ENCODE measurements at regions not wholly inside any gene's neighbourhood (a gene's known extent, or its start where the extent isn't known, plus 50 kb on each side); places are given as distances from the start of the nearest gene placed in this dataset.

DNA sequence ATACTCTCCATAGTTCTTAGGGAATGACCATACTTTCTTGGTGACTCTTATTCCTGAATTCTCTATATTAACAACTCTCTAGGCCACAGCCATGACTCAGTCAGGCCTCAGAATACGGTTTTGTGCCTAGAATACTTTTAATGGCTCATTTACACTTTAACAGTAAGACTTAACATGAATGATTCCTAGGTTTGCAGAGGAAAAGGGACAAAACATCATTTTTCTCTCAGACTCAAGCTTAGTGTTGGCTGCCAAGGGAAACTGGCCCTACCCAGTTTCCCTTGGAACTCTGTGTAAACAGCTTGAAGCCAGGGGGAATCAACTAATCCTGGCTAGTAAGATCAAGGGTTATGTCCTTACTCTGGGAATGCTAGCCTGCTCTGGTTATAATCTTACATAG is 164.9 kb upstream of the PKN2 start:
- Histone ChIP-seq H4K20me1 (no peaks in the 10 kb centered on the region), H3K27me3 (no peaks in the 10 kb centered on the region), H3K27ac (no peak overlapping the region), H3K9me3 (replicated peaks in 1 of 11) (no peaks in the 10 kb centered on the region), H3K4me3 (no peak overlapping the region), H3K4me2 (no peak overlapping the region), H3K9ac (no peak overlapping the region), H3K36me3 (no peaks in the 10 kb centered on the region), H3K4me1 (no peaks in the 10 kb centered on the region)
- no peak for TF ChIP-seq Cebpa-rat (IDR thresholded peaks at IDR 0.05)

DNA sequence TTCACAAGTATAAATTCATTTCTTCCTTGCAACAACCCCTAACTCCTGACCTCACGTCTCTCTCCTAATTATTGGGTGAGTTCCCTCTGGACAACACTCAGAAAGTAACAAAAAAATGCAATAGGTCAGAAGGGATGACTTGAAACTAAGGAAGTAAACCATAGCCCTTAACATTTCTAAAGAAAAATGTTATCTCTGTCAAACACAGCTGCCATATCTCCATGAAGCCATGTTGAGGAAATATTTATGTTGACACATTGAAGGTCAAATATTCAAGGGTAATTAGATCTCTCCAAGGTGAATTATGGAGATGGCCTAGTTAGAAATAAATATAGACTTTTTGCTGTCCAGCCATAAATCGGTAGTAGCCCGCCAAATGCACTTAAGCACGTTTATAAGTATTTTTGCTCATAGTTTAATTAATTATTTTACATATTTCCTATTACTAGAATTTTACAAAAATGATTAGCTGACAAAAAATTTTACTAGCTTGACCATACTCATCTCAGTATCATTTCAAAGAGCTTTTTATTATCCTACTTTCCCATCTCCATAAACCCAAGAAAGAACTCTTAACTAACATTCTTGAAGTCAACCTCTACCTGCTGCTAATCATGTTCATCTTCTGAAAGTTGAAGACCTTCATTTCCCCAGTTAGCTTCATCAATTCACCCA is 160.1 kb upstream of the PKN2 start:
- Histone ChIP-seq H3K4me3 (no peak overlapping the region), H3K4me2 (no peak overlapping the region), H4K20me1 (no peaks in the 10 kb centered on the region), H3K9me3 (replicated peaks in 1 of 11) (no peaks in the 10 kb centered on the region), H3K36me3 (no peaks in the 10 kb centered on the region), H3K9ac (no peak overlapping the region), H3K27me3 (no peaks in the 10 kb centered on the region), H3K27ac (no peak overlapping the region), H3K4me1 (no peaks in the 10 kb centered on the region)
- no peak for TF ChIP-seq Cebpa-rat (IDR thresholded peaks at IDR 0.05)

DNA sequence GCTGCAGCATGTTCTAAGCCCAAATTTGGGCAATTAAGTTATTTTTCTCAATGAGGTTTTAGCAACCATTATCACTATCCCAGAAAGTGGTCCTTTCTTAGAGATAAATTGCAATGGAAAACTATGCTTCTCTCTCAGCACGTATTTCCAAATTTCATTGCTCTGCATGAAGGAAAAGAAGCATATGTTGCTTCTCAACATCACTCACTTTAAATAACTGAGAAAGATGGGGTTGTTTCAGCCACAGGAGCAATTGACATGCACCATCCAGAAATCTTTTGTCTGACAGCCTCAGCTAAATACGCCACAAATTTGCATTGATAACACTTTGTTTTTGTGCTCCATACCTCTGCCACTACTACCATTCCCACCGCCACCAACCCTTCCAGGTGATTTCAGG is 157.6 kb upstream of the PKN2 start:
- H3K27ac ChIP-seq = no peak overlapping the region
- no peak for TF ChIP-seq Cebpa-rat (IDR thresholded peaks at IDR 0.05)
- no peak overlapping the region for H3K9ac ChIP-seq
- no peaks in the 10 kb centered on the region for H3K9me3 ChIP-seq (replicated peaks in 1 of 11)
- H3K4me1 ChIP-seq = no peaks in the 10 kb centered on the region
- no peaks in the 10 kb centered on the region for H3K36me3 ChIP-seq
- no peaks in the 10 kb centered on the region for H3K27me3 ChIP-seq
- H4K20me1 ChIP-seq = no peaks in the 10 kb centered on the region
- no peak overlapping the region for H3K4me3 ChIP-seq
- no peak overlapping the region for H3K4me2 ChIP-seq

DNA sequence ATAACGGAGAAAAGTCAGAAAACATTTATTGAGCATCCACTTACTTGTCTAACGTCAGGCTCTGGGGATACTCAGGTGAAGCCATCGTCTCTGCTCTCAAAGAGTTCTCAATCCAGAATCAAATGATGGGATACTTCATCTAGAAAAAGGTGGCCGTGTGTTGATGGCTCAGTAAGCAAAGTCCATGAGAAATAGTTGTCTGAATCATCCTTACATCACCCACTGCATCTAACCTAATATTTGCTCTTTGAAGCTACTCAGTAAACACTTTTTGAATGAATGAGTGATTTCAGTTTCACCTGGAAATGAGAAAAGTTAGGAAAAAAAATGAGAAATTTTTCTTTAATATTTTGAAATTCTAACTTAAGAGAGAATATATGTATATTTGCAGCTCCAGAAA is 155.3 kb upstream of the PKN2 start:
- Histone ChIP-seq H3K9me3 (replicated peaks in 1 of 11) (no peaks in the 10 kb centered on the region), H3K27ac (no peak overlapping the region), H3K4me2 (no peak overlapping the region), H3K9ac (no peak overlapping the region), H3K4me3 (no peak overlapping the region), H4K20me1 (no peaks in the 10 kb centered on the region), H3K36me3 (no peaks in the 10 kb centered on the region), H3K27me3 (no peaks in the 10 kb centered on the region), H3K4me1 (no peaks in the 10 kb centered on the region)
- no peak for TF ChIP-seq Cebpa-rat (IDR thresholded peaks at IDR 0.05)

DNA sequence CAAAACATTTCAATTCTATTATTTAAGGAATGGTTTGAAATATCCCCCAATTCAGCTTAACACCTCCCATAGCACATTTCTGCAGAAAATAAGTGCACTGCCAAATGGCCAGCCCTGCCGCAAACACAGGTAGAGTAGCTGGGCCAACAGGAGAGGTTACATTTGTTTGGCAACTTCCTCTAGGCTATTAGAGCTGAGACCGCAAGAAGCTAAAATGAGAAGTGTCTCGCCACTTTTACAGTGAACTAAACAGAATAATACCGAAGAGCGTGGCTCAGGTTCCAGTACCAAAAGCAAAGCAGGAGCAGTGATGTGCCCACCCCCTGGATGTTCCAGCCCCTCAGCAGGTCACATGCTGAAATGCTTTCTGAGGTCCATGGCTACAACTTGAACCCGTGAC is 154.5 kb upstream of the PKN2 start:
- Histone ChIP-seq H3K27ac (no peak overlapping the region), H3K4me1 (no peaks in the 10 kb centered on the region), H3K27me3 (no peaks in the 10 kb centered on the region), H3K4me3 (no peak overlapping the region), H3K9me3 (replicated peaks in 1 of 11) (no peaks in the 10 kb centered on the region), H3K9ac (no peak overlapping the region), H4K20me1 (no peaks in the 10 kb centered on the region), H3K4me2 (no peak overlapping the region), H3K36me3 (no peaks in the 10 kb centered on the region)
- TF ChIP-seq Cebpa-rat (IDR thresholded peaks at IDR 0.05) = no peak

DNA sequence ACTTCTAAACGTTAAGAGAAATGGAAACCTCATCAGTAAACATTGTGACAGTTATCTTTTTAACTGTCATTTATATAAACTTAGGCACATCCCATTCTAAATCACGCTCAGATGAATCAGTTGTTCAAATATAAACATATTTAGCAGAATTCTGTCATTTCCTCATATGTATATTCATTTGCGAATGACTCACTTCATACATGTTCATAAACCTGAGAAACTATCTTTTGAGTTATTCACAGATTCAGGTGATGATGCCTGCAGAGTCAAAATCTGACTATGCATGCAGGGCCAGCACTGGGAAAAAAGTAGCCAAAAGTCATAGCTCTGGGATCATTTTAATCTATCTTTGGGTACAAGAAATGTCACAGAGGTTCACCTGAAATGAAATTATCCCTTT is 153.8 kb upstream of the PKN2 start:
- Histone ChIP-seq H4K20me1 (no peaks in the 10 kb centered on the region), H3K36me3 (no peaks in the 10 kb centered on the region), H3K9ac (no peak overlapping the region), H3K27me3 (no peaks in the 10 kb centered on the region), H3K27ac (no peak overlapping the region), H3K4me2 (no peak overlapping the region), H3K9me3 (replicated peaks in 1 of 11) (no peaks in the 10 kb centered on the region), H3K4me3 (no peak overlapping the region), H3K4me1 (no peaks in the 10 kb centered on the region)
- no peak for TF ChIP-seq Cebpa-rat (IDR thresholded peaks at IDR 0.05)

DNA sequence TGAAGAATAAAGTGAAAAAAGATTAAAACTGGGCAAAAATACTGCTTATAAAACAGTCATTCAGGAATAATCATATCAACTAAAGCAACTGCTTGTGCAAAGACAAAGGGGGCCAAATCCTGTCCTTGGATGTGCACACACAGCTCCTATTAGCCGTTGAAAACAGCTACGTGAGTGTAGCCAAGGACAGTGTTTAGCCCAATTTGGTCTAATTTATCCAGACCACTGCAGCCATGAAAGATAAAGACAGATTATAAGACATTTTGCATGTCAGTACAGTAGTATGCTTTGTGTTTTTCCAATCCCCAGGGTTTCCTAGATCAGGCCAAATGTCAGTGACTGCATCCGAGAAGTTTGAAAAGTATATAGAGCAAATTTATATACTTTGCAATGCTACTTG is 146.3 kb upstream of the PKN2 start:
- TF ChIP-seq Cebpa-rat (IDR thresholded peaks at IDR 0.05) = no peak
- H4K20me1 ChIP-seq = no peaks in the 10 kb centered on the region

DNA sequence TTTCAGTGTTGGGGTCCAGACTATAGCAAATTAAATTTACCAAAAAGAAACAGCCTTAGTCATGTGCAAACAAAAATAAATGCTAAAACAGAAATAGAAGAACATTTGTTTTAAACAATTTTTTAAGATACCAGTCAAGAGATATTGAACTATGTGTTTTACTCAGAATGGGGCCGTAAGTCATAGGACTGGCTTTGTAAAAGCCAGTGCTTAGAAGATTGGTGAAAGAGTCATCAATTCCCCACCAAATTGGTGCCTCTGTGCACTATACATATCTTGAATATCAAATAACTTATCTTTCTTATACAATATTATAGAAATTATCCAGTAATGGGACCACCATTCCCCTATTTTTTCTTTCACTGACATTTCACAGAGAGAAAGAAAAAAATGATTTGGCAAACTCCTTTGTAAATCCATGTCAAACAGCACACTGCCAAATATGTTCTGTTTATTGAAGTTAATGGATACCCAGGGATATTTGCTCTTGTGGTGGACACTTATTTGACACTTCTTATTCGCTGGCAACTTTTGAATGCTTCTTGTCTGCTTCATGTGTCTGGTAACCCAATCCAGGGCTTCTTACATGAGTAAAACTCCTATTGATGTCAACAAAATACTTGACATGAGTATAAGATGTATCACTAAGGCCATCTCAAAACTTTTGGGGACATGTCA is 145.7 kb upstream of the PKN2 start:
- TF ChIP-seq Cebpa-rat (IDR thresholded peaks at IDR 0.05) = no peak
- H3K9ac ChIP-seq = no peak overlapping the region
- no peak overlapping the region for H3K27ac ChIP-seq
- H3K9me3 ChIP-seq (replicated peaks in 1 of 11) = no peaks in the 10 kb centered on the region
- H3K27me3 ChIP-seq = no peaks in the 10 kb centered on the region
- H3K4me1 ChIP-seq = no peaks in the 10 kb centered on the region
- H4K20me1 ChIP-seq = no peaks in the 10 kb centered on the region
- no peak overlapping the region for H3K4me3 ChIP-seq
- no peak overlapping the region for H3K4me2 ChIP-seq
- H3K36me3 ChIP-seq = no peaks in the 10 kb centered on the region

More for the DNA sequence above, 146.3 kb upstream of the PKN2 start:
- H3K4me3 ChIP-seq = no peak overlapping the region
- no peak overlapping the region for H3K4me2 ChIP-seq
- H3K4me1 ChIP-seq = no peaks in the 10 kb centered on the region
- H3K27ac ChIP-seq = no peak overlapping the region
- no peaks in the 10 kb centered on the region for H3K36me3 ChIP-seq
- H3K9me3 ChIP-seq (replicated peaks in 1 of 11) = no peaks in the 10 kb centered on the region
- no peaks in the 10 kb centered on the region for H3K27me3 ChIP-seq
- H3K9ac ChIP-seq = no peak overlapping the region

DNA sequence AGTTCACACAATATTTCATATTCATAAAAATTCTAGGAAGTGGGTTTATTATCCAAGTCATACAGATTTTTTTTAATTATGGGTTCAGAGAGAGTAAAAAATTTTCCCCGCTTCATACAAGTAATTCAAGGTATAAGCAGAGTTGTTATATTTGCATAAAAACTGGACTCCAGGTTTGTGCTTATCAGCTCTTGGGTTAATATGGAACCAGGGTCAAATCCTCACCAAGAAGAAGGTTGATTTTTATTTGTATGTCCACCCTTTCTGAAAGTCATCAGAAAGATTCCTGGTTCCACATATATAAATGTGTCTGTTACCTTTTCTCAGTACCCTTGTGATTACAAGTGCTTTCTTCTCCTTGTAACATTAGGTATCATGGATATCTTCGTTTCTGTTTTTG is 143.8 kb upstream of the PKN2 start:
- H3K9me3 ChIP-seq (replicated peaks in 1 of 11) = no peaks in the 10 kb centered on the region
- H3K36me3 ChIP-seq = no peaks in the 10 kb centered on the region
- H3K4me2 ChIP-seq = no peak overlapping the region
- H3K27me3 ChIP-seq = no peaks in the 10 kb centered on the region
- H4K20me1 ChIP-seq = no peaks in the 10 kb centered on the region
- H3K4me3 ChIP-seq = no peak overlapping the region
- no peak overlapping the region for H3K9ac ChIP-seq
- H3K27ac ChIP-seq = no peak overlapping the region
- no peaks in the 10 kb centered on the region for H3K4me1 ChIP-seq
- TF ChIP-seq Cebpa-rat (IDR thresholded peaks at IDR 0.05) = no peak

DNA sequence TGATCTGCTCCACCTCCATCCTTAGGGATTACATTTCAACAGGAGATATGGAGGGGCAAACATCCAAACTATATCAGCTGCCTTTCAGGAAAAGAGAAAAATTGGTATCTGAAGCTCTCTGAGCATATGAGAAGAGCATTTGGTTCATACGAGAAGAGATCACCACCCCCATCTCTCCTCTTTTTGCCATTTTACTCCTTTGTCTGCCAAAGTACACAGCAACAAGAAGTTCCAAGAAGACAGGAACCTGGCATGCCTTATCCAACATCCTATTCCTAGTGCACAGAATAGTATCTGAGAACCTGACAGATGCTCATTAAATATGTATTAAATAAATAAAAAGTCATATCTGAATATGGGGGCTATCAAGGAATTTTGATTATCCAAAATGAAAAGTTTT is 142.5 kb upstream of the PKN2 start:
- no peaks in the 10 kb centered on the region for H4K20me1 ChIP-seq
- H3K36me3 ChIP-seq = no peaks in the 10 kb centered on the region
- no peaks in the 10 kb centered on the region for H3K27me3 ChIP-seq

More for the DNA sequence above, 142.5 kb upstream of the PKN2 start:
- no peak for TF ChIP-seq Cebpa-rat (IDR thresholded peaks at IDR 0.05)
- no peaks in the 10 kb centered on the region for H3K9me3 ChIP-seq (replicated peaks in 1 of 11)
- H3K27ac ChIP-seq = no peak overlapping the region
- H3K4me2 ChIP-seq = no peak overlapping the region
- H3K4me1 ChIP-seq = no peaks in the 10 kb centered on the region
- no peak overlapping the region for H3K4me3 ChIP-seq
- no peak overlapping the region for H3K9ac ChIP-seq

All from BLaER1 treated with 17β-estradiol and CSF1 and Interleukin-3, amounts not matched to agents 10 nM and 100 nM (cell line).